ENCODE measurements at regions not wholly inside any gene's neighbourhood (a gene's known extent, or its start where the extent isn't known, plus 50 kb on each side); places are given as distances from the start of the nearest gene placed in this dataset.

- H3K27me3 ChIP-seq (ENCODE audit: control insufficient read depth, insufficient read depth, low read length), result peaks cover 3% of the 10 kb centered on the region
- no peak for TF ChIP-seq CTCF (IDR thresholded peaks at IDR 0.05; ENCODE audit: insufficient read depth, low read length, severe bottlenecking)
- H3K36me3 ChIP-seq (ENCODE audit: control insufficient read depth, insufficient read depth, low read length), result no peaks in the 10 kb centered on the region
- FAIRE-seq (no peak), DNase-seq (ENCODE audit: low read depth) (no peak)
- H3K4me3 ChIP-seq (ENCODE audit: low read depth, low read length), result no peak overlapping the region
These were observed 100.1 kb upstream of the SLC6A11 start for GRCh38 chr3:10715886-10716285.

- no peaks in the 10 kb centered on the region for H3K36me3 ChIP-seq (ENCODE audit: control insufficient read depth, insufficient read depth, low read length)
- H3K27me3 ChIP-seq (ENCODE audit: control insufficient read depth, insufficient read depth, low read length), result peaks cover 3% of the 10 kb centered on the region
- DNase-seq (ENCODE audit: low read depth), result no peak
- no peak for FAIRE-seq
- TF ChIP-seq CTCF (IDR thresholded peaks at IDR 0.05; ENCODE audit: insufficient read depth, low read length, severe bottlenecking), result no peak
- H3K4me3 ChIP-seq (ENCODE audit: low read depth, low read length), result no peak overlapping the region
These were observed 99.1 kb upstream of the SLC6A11 start for GRCh38 chr3:10716964-10717363.

- H3K27me3 ChIP-seq (ENCODE audit: control insufficient read depth, insufficient read depth, low read length), result peaks cover 3% of the 10 kb centered on the region
- FAIRE-seq (no peak), DNase-seq (ENCODE audit: low read depth) (no peak)
- H3K4me3 ChIP-seq (ENCODE audit: low read depth, low read length), result no peak overlapping the region
- H3K36me3 ChIP-seq (ENCODE audit: control insufficient read depth, insufficient read depth, low read length), result no peaks in the 10 kb centered on the region
- no peak for TF ChIP-seq CTCF (IDR thresholded peaks at IDR 0.05; ENCODE audit: insufficient read depth, low read length, severe bottlenecking)
These were observed 98.3 kb upstream of the SLC6A11 start for GRCh38 chr3:10717756-10718155.

GRCh38 chr3:10721101-10721500, 94.9 kb upstream of the SLC6A11 start:
- H3K4me3 ChIP-seq (ENCODE audit: low read depth, low read length), result no peak overlapping the region
- no peaks in the 10 kb centered on the region for H3K36me3 ChIP-seq (ENCODE audit: control insufficient read depth, insufficient read depth, low read length)
- DNase-seq (ENCODE audit: low read depth), result no peak
- no peak for FAIRE-seq
- no peak for TF ChIP-seq CTCF (IDR thresholded peaks at IDR 0.05; ENCODE audit: insufficient read depth, low read length, severe bottlenecking)
- H3K27me3 ChIP-seq (ENCODE audit: control insufficient read depth, insufficient read depth, low read length), result peaks cover 4% of the 10 kb centered on the region

GRCh38 chr3:10722911-10723310, 93.1 kb upstream of the SLC6A11 start:
- H3K36me3 ChIP-seq (ENCODE audit: control insufficient read depth, insufficient read depth, low read length), result no peaks in the 10 kb centered on the region
- TF ChIP-seq CTCF (IDR thresholded peaks at IDR 0.05; ENCODE audit: insufficient read depth, low read length, severe bottlenecking), result no peak
- H3K27me3 ChIP-seq (ENCODE audit: control insufficient read depth, insufficient read depth, low read length), result peaks cover 4% of the 10 kb centered on the region
- DNase-seq (ENCODE audit: low read depth) (no peak), FAIRE-seq (peak; percentile 72)
- no peak overlapping the region for H3K4me3 ChIP-seq (ENCODE audit: low read depth, low read length)

- FAIRE-seq (no peak), DNase-seq (ENCODE audit: low read depth) (no peak)
- H3K27me3 ChIP-seq (ENCODE audit: control insufficient read depth, insufficient read depth, low read length), result peaks cover 4% of the 10 kb centered on the region
These were observed 92.0 kb upstream of the SLC6A11 start for GRCh38 chr3:10723991-10724390.

More at GRCh38 chr3:10723991-10724390, 92.0 kb upstream of the SLC6A11 start:
- H3K36me3 ChIP-seq (ENCODE audit: control insufficient read depth, insufficient read depth, low read length), result no peaks in the 10 kb centered on the region
- TF ChIP-seq CTCF (IDR thresholded peaks at IDR 0.05; ENCODE audit: insufficient read depth, low read length, severe bottlenecking), result no peak
- no peak overlapping the region for H3K4me3 ChIP-seq (ENCODE audit: low read depth, low read length)

Measured in bronchial epithelial cell (primary cell).